ENCODE measurements at regions not wholly inside any gene's neighbourhood (a gene's known extent, or its start where the extent isn't known, plus 50 kb on each side); places are given as distances from the start of the nearest gene placed in this dataset.
"Not testable (repeated sequence)": the region's sequence is repeated elsewhere in the genome, so short reads cannot be mapped to it uniquely, and the experiment has no call there.

GRCh38 chr15:31710806-31711205 lies 319.5 kb upstream of the CHRNA7 start:
- not testable (repeated sequence) for TF ChIP-seq CTCF (IDR thresholded peaks at IDR 0.05; ENCODE audit: low read depth, low read length); EZH2phosphoT487 (IDR thresholded peaks at IDR 0.05; ENCODE audit: low read depth)
